ENCODE measurements at regions not wholly inside any gene's neighbourhood (a gene's known extent, or its start where the extent isn't known, plus 50 kb on each side); places are given as distances from the start of the nearest gene placed in this dataset.

- ChIA-PET CTCF (no interaction called here), POLR2A (no interaction called here)
- H3K4me3 ChIP-seq (ENCODE audit: low read depth in 2 of 2, low read length in 1 of 2) = no peak overlapping the region
- H3K9me3 ChIP-seq = no peaks in the 10 kb centered on the region
- H2AFZ ChIP-seq (ENCODE audit: low read depth) = no peak overlapping the region
- TF ChIP-seq CHD2 (IDR thresholded peaks at IDR 0.05; ENCODE audit: low read length, partially characterized antibody) (no peak), ZBTB33 (IDR thresholded peaks at IDR 0.05; ENCODE audit: borderline replicate concordance, low read depth) (no peak), FOXJ3 (CRISPR knock-in tag; IDR thresholded peaks at IDR 0.05) (no peak), SIN3A (IDR thresholded peaks at IDR 0.05; ENCODE audit: borderline replicate concordance, low read depth, low read length) (no peak), SMC3 (IDR thresholded peaks at IDR 0.05; ENCODE audit: low read depth, low read length) (no peak)
- no peaks in the 10 kb centered on the region for H3K4me1 ChIP-seq (ENCODE audit: control insufficient read depth in 1 of 2, insufficient read depth in 2 of 2, low read depth in 1 of 2, low read length in 1 of 2)
- no peak overlapping the region for H3K4me2 ChIP-seq
- no peaks in the 10 kb centered on the region for H4K20me1 ChIP-seq (ENCODE audit: insufficient read depth)
- 0% methylated on average over 1 of the region's 1 CpG for WGBS (ENCODE audit: low lambda C conversion rate)
- no peak overlapping the region for H3K9ac ChIP-seq
- no peak overlapping the region for H3K27ac ChIP-seq (ENCODE audit: low read depth in 2 of 2, low read length in 1 of 2)
- no peaks in the 10 kb centered on the region for H3K36me3 ChIP-seq (replicated peaks in 1 of 2; ENCODE audit: control insufficient read depth in 1 of 2, insufficient read depth in 2 of 2, low read length in 1 of 2)
- H3K79me2 ChIP-seq (ENCODE audit: insufficient read depth) = no peaks in the 10 kb centered on the region
- no peaks in the 10 kb centered on the region for H3F3A ChIP-seq (replicated peaks; ENCODE audit: insufficient read depth)
- DNase-seq = no peak
- H3K27me3 ChIP-seq (ENCODE audit: insufficient read depth) = no peaks in the 10 kb centered on the region
- no peaks in the 10 kb centered on the region for H3K9me2 ChIP-seq
These were observed 68.8 kb upstream of the MDGA2 start for GRCh38 chr14:47744155-47744554.

GRCh38 chr14:47739541-47739940 is 64.1 kb upstream of the MDGA2 start:
- no peak for DNase-seq
- H3F3A ChIP-seq (replicated peaks; ENCODE audit: insufficient read depth) = no peaks in the 10 kb centered on the region
- H2AFZ ChIP-seq (ENCODE audit: low read depth) = no peak overlapping the region
- no peak overlapping the region for H3K4me2 ChIP-seq
- no peak for TF ChIP-seq RFX5 (IDR thresholded peaks at IDR 0.05; ENCODE audit: low read length)
- no peak for TF ChIP-seq IRF3 (IDR thresholded peaks at IDR 0.05; ENCODE audit: low read depth, low read length)
- no peak for TF ChIP-seq EP300 (IDR thresholded peaks at IDR 0.05; ENCODE audit: borderline replicate concordance in 1 of 2, low read depth in 1 of 2, low read length in 1 of 2)
- no peak for TF ChIP-seq FOXM1 (IDR thresholded peaks at IDR 0.05; ENCODE audit: low read depth)
- no peak for TF ChIP-seq NRF1 (IDR thresholded peaks at IDR 0.05; ENCODE audit: low read depth, low read length)
- no peak for TF ChIP-seq REST (IDR thresholded peaks at IDR 0.05; ENCODE audit: low read depth, low read length)
- no peak for TF ChIP-seq POLR2AphosphoS5 (IDR thresholded peaks at IDR 0.05; ENCODE audit: low read depth, low read length)
- no peak for TF ChIP-seq YY1 (IDR thresholded peaks at IDR 0.05; ENCODE audit: low read depth)
- TF ChIP-seq RXRA (IDR thresholded peaks at IDR 0.05; ENCODE audit: borderline replicate concordance, low read depth) = no peak
- TF ChIP-seq USF2 (IDR thresholded peaks at IDR 0.05; ENCODE audit: borderline replicate concordance, low read depth, low read length) = no peak
- no peak for TF ChIP-seq PBX3 (IDR thresholded peaks at IDR 0.05)
- no peak for TF ChIP-seq CTCF (IDR thresholded peaks at IDR 0.05)
- no peaks in the 10 kb centered on the region for H3K27me3 ChIP-seq (ENCODE audit: insufficient read depth)
- WGBS (ENCODE audit: low lambda C conversion rate) = 19% methylated on average over 1 of the region's 1 CpG
- no peaks in the 10 kb centered on the region for H3K36me3 ChIP-seq (replicated peaks in 1 of 2; ENCODE audit: control insufficient read depth in 1 of 2, insufficient read depth in 2 of 2, low read length in 1 of 2)
- H3K9me2 ChIP-seq = no peaks in the 10 kb centered on the region
- no peaks in the 10 kb centered on the region for H3K4me1 ChIP-seq (ENCODE audit: control insufficient read depth in 1 of 2, insufficient read depth in 2 of 2, low read depth in 1 of 2, low read length in 1 of 2)
- H3K9ac ChIP-seq = no peak overlapping the region
- CTCF ChIA-PET = no interaction called here
- POLR2A ChIA-PET = no interaction called here
- H4K20me1 ChIP-seq (ENCODE audit: insufficient read depth) = no peaks in the 10 kb centered on the region
- H3K9me3 ChIP-seq = no peaks in the 10 kb centered on the region
- no peak overlapping the region for H3K4me3 ChIP-seq (ENCODE audit: low read depth in 2 of 2, low read length in 1 of 2)
- H3K27ac ChIP-seq (ENCODE audit: low read depth in 2 of 2, low read length in 1 of 2) = no peak overlapping the region
- no peaks in the 10 kb centered on the region for H3K79me2 ChIP-seq (ENCODE audit: insufficient read depth)

All from SK-N-SH (cell line).